ENCODE measurements at regions not wholly inside any gene's neighbourhood (a gene's known extent, or its start where the extent isn't known, plus 50 kb on each side); places are given as distances from the start of the nearest gene placed in this dataset.
"Not testable (repeated sequence)": the region's sequence is repeated elsewhere in the genome, so short reads cannot be mapped to it uniquely, and the experiment has no call there.

DNA sequence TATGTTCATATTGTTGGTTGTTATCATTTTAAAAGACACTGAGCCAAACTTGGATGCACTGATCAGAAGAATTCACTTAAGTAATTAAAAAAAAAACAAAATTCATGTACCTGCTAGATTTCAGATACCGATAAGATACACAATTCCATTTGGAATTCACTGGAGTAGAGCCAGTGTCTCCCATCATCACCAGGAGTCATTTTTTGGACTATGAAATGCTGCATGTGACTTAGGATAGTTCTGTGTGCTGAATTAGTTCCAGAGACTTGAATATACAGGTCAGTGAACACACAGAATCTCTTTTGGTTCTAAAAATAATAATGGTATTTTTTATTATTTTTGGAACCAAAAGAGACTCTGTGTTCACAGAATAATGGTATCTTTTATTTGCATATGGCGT lies 482.6 kb upstream of the PIK3R1 start:
- no peak for DNase-seq

- DNase-seq, result no peak
These were observed 483.1 kb upstream of the PIK3R1 start for GRCh38 chr5:67732471-67732870.

DNA sequence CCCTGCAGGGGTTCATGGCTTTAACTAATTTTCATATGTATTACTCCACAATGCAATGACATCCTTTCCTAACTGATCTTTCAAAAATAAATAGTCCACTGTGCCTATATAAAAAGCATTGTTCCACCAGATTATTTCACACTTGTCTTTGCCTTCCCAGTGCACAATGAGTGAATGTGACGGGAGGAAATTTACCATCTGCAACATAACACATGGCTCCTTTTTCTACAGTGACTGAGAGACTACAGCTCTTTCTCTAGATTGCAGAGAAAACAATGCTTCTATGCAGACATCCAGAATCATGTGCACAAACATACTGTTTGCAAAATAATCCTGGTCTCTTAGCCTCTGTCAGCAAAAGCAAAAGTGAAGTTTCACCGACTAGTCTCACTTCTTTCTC lies 483.7 kb upstream of the PIK3R1 start:
- no peak for DNase-seq

- no peak for DNase-seq
These were observed 484.6 kb upstream of the PIK3R1 start for GRCh38 chr5:67730917-67731474.

DNA sequence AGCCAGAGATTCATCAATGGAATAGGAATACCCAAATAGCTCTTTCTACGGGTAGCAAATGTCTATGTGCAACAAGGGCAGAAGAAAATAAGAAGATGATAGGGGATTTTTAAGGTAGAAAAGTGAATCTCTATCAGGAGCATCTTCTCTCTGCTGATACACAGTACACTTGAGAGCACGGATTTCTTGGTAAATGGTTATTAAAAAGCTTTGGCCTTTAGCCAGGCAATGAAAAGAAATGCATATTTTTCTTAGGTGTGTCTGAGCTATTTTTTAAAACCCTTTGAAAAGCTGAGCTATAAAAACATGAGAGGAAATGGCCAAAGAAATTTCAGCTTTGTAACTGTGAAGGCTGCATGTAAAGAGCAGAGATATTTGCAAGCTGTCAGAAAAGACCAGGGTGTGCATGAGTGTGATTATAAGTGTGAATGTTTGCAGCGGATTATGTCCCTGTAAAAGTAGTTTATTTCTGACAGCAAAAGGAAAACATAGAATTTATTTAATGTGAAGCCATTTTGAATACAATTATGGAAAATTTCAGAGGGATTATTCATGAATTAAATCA lies 487.1 kb upstream of the PIK3R1 start:
- no peak for DNase-seq

DNA sequence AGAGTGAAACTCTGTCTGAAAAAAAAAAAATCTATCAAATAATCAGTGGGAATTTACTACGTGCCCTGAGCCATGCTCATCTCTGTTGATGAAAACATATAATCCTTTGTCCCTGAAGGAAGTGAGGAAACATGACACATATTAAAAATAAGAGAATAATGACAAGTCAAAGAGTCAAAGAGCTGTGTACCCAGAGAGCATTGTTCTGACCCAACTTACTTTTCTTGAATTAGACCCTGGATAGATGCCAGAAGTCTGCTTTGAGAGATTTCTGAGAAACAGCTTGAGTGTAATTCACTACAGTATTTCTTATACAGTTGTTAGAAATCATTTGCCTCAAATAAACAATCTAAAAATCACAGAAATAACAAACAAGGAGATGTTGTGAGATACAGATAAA lies 490.0 kb upstream of the PIK3R1 start:
- DNase-seq, result no peak

- no peak for DNase-seq
These were observed 491.0 kb upstream of the PIK3R1 start for GRCh38 chr5:67724412-67725135.

DNA sequence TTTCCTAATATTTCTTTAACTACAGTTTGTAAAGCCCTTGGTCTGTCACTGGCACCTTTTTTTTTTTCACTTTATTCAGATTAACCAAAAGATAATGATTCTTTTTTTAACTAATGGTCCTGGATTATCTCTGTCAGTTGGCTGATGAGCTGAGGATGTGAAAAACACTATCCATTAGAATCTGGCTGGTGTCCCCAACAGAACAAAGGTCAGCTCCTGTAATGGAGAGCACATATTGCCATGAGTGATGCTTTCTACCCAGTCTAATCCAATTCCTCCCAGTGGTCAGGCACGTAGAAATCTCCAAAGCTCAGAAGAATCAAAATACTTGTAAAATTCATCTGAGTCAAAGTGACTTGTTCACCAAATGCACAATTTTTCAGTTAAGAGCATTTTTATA lies 491.7 kb upstream of the PIK3R1 start:
- DNase-seq, result no peak

GRCh38 chr5:67722582-67722981 lies 493.0 kb upstream of the PIK3R1 start:
- DNase-seq, result not testable (repeated sequence)

DNA sequence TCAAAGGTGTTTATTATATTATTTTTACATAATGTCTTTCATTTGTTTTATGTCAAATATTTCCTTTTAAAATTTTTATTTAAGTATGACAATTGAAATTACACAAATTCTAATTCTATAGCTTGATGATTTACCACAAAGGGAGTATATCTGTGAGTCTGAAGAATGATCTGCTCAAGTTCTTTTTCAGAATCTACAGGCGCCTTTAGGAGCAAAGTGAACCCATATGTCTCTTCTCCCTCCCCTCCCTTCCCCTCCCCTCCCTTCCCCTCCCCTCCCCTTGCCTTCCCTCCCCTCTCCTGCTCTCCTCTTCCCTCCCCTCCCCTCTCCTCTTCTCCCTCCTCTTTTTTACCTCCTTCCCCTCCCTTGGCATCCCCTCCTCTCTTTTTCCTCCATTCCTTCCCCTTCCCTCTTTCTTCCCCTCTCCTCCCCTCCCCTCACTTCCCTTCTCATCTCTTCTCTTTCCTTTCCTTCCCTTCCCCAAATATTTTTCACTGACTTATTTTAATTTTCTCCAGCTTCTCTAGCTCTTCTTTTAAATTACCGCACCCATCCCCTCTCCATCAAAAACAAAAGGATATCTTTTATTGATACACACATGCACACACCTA lies 495.3 kb upstream of the PIK3R1 start:
- no peak for DNase-seq

GRCh38 chr5:67702008-67702407 lies 505.4 kb upstream of the CD180 start:
- DNase-seq, result no peak

DNA sequence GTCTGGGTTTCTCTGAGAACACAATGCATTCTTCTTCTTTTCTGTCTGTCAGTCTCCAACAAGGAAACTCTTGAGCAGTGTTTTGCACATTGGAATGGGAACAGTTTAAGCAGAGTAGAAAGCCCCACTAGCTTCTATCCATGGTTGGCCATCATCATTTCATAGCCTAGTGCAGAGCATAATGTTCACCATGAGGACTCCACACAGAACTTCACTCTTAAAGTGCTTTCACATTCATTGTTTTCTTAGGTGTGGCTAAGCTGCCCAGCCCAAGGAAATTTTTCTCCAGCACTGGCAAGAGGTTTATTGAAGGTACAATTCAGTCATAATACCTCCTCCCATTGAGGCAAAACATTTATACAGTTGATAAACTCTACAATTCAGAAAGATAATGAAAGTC lies 503.0 kb upstream of the CD180 start:
- DNase-seq, result no peak

GRCh38 chr5:67696446-67696845 lies 499.8 kb upstream of the CD180 start:
- DNase-seq, result no peak

- DNase-seq, result no peak
These were observed 498.8 kb upstream of the CD180 start for GRCh38 chr5:67695369-67695768.

DNA sequence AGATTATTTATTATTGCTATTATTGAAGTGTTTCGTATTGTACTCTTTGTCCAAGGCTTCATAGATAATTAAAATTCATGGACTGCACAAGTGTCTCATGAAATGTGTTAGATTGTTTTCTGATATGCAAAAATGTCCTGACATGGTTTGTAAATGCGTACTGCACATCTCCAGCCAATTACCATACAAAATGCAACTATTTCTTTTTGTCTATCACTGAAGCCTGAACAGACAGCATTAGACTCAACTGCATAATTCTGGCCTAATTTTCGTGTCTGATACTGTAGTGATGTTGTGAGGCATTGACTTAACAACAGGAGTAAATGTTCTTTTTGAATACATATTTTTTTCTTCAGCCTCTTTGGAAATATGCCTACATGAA lies 498.2 kb upstream of the CD180 start:
- no peak for DNase-seq

GRCh38 chr5:67693956-67694809 lies 497.6 kb upstream of the CD180 start:
- DNase-seq, result no peak

- DNase-seq, result no peak
These were observed 490.1 kb upstream of the CD180 start for GRCh38 chr5:67686746-67687145.

GRCh38 chr5:67681703-67682102 lies 485.1 kb upstream of the CD180 start:
- DNase-seq, result no peak

DNA sequence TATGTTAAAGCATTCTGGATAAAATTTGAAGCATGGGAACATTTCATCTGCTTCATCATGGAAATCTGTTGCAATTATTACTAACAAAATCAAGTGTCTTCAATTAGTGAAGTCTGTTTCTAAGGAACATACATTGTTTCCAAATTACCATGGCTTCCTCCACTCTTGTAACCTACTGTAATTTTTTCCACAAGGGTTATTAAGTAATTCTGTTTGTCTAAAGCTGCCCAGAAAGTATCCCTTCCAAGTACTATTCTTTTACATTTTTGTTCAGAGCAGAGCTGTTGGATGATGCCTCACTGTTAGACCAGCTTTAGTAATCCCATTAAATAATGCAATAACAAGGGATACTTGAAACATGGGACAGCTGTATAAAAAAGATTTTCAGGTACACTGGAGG lies 483.5 kb upstream of the CD180 start:
- no peak for DNase-seq

DNA sequence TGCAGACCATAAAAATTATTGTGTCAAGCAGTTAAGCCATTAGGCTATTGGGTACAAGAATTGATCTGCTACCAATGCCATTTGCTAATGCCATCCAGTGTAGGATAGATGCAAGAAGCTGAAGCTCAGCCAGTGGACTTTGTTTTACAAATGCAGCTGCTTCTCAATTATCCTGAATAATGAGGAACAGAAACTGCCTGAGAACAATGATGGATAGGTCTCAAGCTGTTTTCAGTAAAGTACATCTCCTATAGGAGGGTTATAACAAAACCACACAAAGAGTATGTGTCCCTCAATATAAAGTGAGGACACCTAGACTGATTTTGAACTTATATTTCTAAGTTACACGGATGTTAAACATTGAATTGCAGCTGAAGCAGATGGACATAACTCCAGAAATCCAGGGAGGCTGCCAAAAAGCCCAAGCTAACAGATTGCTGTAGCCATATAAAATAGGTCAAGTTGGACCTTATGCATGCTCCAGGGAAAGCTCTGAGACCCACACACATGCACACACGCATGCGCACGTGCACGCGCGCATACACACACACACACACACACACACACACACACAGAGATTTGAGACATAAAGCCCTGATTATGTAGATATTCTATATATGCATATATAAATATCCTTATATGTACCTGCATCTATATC lies 482.7 kb upstream of the CD180 start:
- DNase-seq, result no peak

DNA sequence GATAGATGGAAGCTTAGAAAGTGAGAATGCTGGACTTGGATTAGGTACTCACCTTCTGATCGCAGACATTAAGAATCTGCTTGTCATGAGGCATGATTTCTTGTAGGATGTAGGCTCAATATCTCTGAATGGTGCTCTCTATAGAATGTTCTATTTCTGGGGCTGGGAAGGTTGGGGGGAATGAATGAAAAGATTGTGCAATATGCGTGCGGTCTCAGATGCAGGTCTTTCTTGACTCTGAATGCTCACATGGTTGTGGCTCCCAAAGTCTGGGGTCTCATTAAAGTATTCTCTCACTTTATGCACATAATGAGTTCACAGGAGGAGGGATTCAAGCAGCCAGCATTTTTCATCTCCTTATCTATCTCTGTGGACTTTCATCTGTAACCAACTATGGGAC lies 482.0 kb upstream of the CD180 start:
- DNase-seq, result no peak

DNA sequence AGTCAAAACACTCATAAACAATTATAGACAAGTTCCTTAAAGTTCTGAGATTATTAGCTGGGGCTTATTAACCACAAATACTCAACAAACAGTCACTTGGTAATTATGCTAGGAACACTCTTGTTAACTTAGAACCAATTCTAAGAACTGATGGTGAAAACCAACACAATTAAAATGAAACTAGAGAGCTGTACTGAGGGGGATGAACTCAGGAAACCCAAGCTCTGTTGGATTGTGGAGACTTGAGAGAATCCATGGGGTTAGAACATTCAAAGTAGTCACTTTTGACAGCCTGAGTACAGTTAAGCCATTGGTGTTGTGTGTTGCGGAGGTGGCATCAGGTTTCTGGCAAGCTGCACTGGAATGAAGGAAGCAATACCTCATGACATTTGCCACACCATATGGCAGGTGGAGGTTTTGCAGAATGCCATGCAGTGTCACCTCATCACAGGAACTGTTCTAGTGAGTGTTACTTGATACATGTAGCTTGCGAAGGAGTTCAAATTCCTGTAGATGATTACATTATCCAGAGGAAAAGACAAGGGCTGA lies 480.9 kb upstream of the CD180 start:
- no peak for DNase-seq

GRCh38 chr5:67676863-67677262 lies 480.3 kb upstream of the CD180 start:
- DNase-seq, result no peak
